Lower leg skin (tissue), 4 donors: ENCODE measurements at regions not wholly inside any gene's neighbourhood (a gene's known extent, or its start where the extent isn't known, plus 50 kb on each side); places are given as distances from the start of the nearest gene placed in this dataset.
"Not testable (repeated sequence)": the region's sequence is repeated elsewhere in the genome, so short reads cannot be mapped to it uniquely, and the experiment has no call there.

ENCODE experiments used
- DNase-seq, 2 donors: peaks; one replicate each; pipeline ENCODE4 v3.0.0-alpha.2; 2019; ENCODE audit warnings: low spot score in 2 of 2
- H3K4me3 ChIP-seq: fragments of 200-600 bp; sonication (generic); 2 replicates; pipeline ENCODE4 v1.5.1; 2017; ENCODE audit warnings: mild to moderate bottlenecking, low read depth; ENCODE audit not compliant: poor library complexity, severe bottlenecking
- CTCF ChIP-seq, 3 donors: fragments of 450-650 bp; IDR thresholded peaks; one replicate each; pipeline ENCODE4 v1.5.1; 2016; ENCODE audit warnings: antibody characterized with exemption in 3 of 3, mild to moderate bottlenecking in 3 of 3, moderate library complexity in 2 of 3
- POLR2A ChIP-seq, 2 donors: fragments of 450-650 bp; IDR thresholded peaks; one replicate each; pipeline ENCODE4 v1.6.1; 2016 to 2017; ENCODE audit warnings: antibody characterized with exemption in 2 of 2, mild to moderate bottlenecking in 1 of 2, moderate library complexity in 1 of 2
- WGBS, 2 donors: methylation state at CpG; one replicate each; pipeline ENCODE4 v1.1.5; 2018; 5-methylcytosine and 5-hydroxymethylcytosine counted together
- intact Hi-C: fragments of 100-400 bp; cut with DNase I; formaldehyde crosslinking; loops from one replicate; pipeline ENCODE4 v1.15.0; 2023; ENCODE audit warnings: low total_unique reads

- TF ChIP-seq CTCF (IDR thresholded peaks at IDR 0.05) (no peak), POLR2A (IDR thresholded peaks at IDR 0.05) (no peak)
- DNase-seq = no peak
- 67 to 76% methylated on average over 3 of the region's 3 CpGs for WGBS, 2 donors
- intact Hi-C loops = no loop called here
- no peak overlapping the region for H3K4me3 ChIP-seq
Observed at GRCh38 chr9:110031511-110032173, 176.3 kb downstream of the C9orf152 start.

- WGBS, 2 donors = 94 to 98% methylated on average over 7 of the region's 7 CpGs
- intact Hi-C loops, H3K4me3 ChIP-seq: not testable (repeated sequence)
Observed at GRCh38 chr9:110032532-110032931, 175.4 kb downstream of the C9orf152 start.

GRCh38 chr9:110033869-110034268, 174.1 kb downstream of the C9orf152 start:
- 82 to 96% methylated on average over 2 of the region's 2 CpGs for WGBS, 2 donors
- H3K4me3 ChIP-seq = no peak overlapping the region
- no peak for DNase-seq
- TF ChIP-seq POLR2A (IDR thresholded peaks at IDR 0.05) (no peak), CTCF (IDR thresholded peaks at IDR 0.05) (no peak)
- intact Hi-C loops = no loop called here

More at GRCh38 chr9:110032532-110032931, 175.4 kb downstream of the C9orf152 start:
- DNase-seq = not testable (repeated sequence)

GRCh38 chr9:110036286-110036685, 171.7 kb downstream of the C9orf152 start:
- TF ChIP-seq CTCF (IDR thresholded peaks at IDR 0.05) = no peak
- TF ChIP-seq POLR2A (IDR thresholded peaks at IDR 0.05) = no peak
- intact Hi-C loops = no loop called here
- 65 to 70% methylated on average over 2 of the region's 2 CpGs for WGBS, 2 donors

GRCh38 chr9:110040788-110041187, 167.2 kb downstream of the C9orf152 start:
- intact Hi-C loops = no loop called here
- TF ChIP-seq CTCF (IDR thresholded peaks at IDR 0.05) (no peak), POLR2A (IDR thresholded peaks at IDR 0.05) (no peak)
- H3K4me3 ChIP-seq = no peak overlapping the region
- DNase-seq = no peak

More at GRCh38 chr9:110036286-110036685, 171.7 kb downstream of the C9orf152 start:
- DNase-seq = no peak
- H3K4me3 ChIP-seq = no peak overlapping the region

GRCh38 chr9:110041452-110041851, 166.5 kb downstream of the C9orf152 start:
- intact Hi-C loops = no loop called here
- TF ChIP-seq POLR2A (IDR thresholded peaks at IDR 0.05) (no peak), CTCF (IDR thresholded peaks at IDR 0.05) (no peak)
- H3K4me3 ChIP-seq = no peak overlapping the region
- no peak for DNase-seq
- WGBS, 2 donors = 83 to 86% methylated on average over 5 of the region's 5 CpGs
